CD4-positive, alpha-beta T cell treated with Interleukin-15 for 4 hours (primary cell): ENCODE measurements at regions not wholly inside any gene's neighbourhood (a gene's known extent, or its start where the extent isn't known, plus 50 kb on each side); places are given as distances from the start of the nearest gene placed in this dataset.

ENCODE experiments used
- DNase-seq: peaks from one replicate; pipeline ENCODE4 v3.0.0-alpha.2; 2020; ENCODE audit warnings: low spot score

- no peak for DNase-seq
Observed at GRCh38 chr7:28293527-28293835, 112.9 kb upstream of the JAZF1 start.

GRCh38 chr7:28296571-28297483 lies 115.5 kb upstream of the CREB5 start:
- DNase-seq = peak; percentile 25

GRCh38 chr7:28297801-28298459 lies 114.4 kb upstream of the CREB5 start:
- DNase-seq = no peak

GRCh38 chr7:28298870-28299518 lies 113.3 kb upstream of the CREB5 start:
- DNase-seq = no peak

GRCh38 chr7:28299556-28299955 lies 112.8 kb upstream of the CREB5 start:
- no peak for DNase-seq

GRCh38 chr7:28300488-28300887 lies 111.8 kb upstream of the CREB5 start:
- DNase-seq = no peak

GRCh38 chr7:28301148-28301641 lies 111.1 kb upstream of the CREB5 start:
- DNase-seq = no peak

- no peak for DNase-seq
Observed at GRCh38 chr7:28304290-28304689, 108.0 kb upstream of the CREB5 start.

GRCh38 chr7:28309704-28310459 lies 102.4 kb upstream of the CREB5 start:
- no peak for DNase-seq

- no peak for DNase-seq
Observed at GRCh38 chr7:28310460-28310848, 101.9 kb upstream of the CREB5 start.

- DNase-seq = no peak
Observed at GRCh38 chr7:28311670-28312069, 100.6 kb upstream of the CREB5 start.

GRCh38 chr7:28312948-28313347 lies 99.4 kb upstream of the CREB5 start:
- no peak for DNase-seq

GRCh38 chr7:28314841-28315240 lies 97.5 kb upstream of the CREB5 start:
- no peak for DNase-seq

- DNase-seq = no peak
Observed at GRCh38 chr7:28315565-28316410, 96.5 kb upstream of the CREB5 start.

- no peak for DNase-seq
Observed at GRCh38 chr7:28316489-28316888, 95.8 kb upstream of the CREB5 start.

GRCh38 chr7:28318101-28318762 lies 94.1 kb upstream of the CREB5 start:
- DNase-seq = no peak

GRCh38 chr7:28323833-28324232 lies 88.5 kb upstream of the CREB5 start:
- DNase-seq = no peak

- DNase-seq = peak; percentile 15
Observed at GRCh38 chr7:28328146-28328545, 84.2 kb upstream of the CREB5 start.

- peak; percentile 9 for DNase-seq
Observed at GRCh38 chr7:28328822-28329660, 83.3 kb upstream of the CREB5 start.
